A673 (cell line): ENCODE measurements at regions not wholly inside any gene's neighbourhood (a gene's known extent, or its start where the extent isn't known, plus 50 kb on each side); places are given as distances from the start of the nearest gene placed in this dataset.
A peak's percentile ranks its signal among the peaks of the same experiment; 100 is the strongest.

Source experiments
- BruUV-seq: library from RNA; stranded (reverse); fragments of 400-500 nt; replicated peaks from 2 replicates; lab custom pipeline; 2021; lab: Mats Ljungman, UMichigan
- CTCF ChIA-PET: fragments of 300-600 bp; sonication (Branson Sonifier 250); formaldehyde crosslinking; loops from one replicate; lab custom pipeline; 2022; ENCODE audit warnings: antibody characterized with exemption; lab: Charles Lee
- POLR2A ChIA-PET: fragments of 300-600 bp; sonication (Branson Sonifier 250); formaldehyde crosslinking; loops from one replicate; lab custom pipeline; 2022; ENCODE audit warnings: antibody characterized with exemption; ENCODE audit not compliant: low non-redundant PET; lab: Charles Lee
- DNase-seq: peaks from one replicate; pipeline ENCODE4 v3.0.0-alpha.2; 2015; ENCODE audit warnings: low spot score
- H3K27ac ChIP-seq: fragments of 200-600 bp; sonication (generic); 2 replicates; pipeline ENCODE4 v1.5.1; 2016; ENCODE audit warnings: mixed run types, low read depth, mild to moderate bottlenecking, mixed read lengths, antibody characterized with exemption, low read length; ENCODE audit not compliant: poor library complexity, severe bottlenecking
- H3K27me3 ChIP-seq: fragments of 200-600 bp; sonication (generic); replicated peaks from 2 replicates; pipeline ENCODE4 v1.6.1; 2017; ENCODE audit warnings: mixed run types, low read depth, mild to moderate bottlenecking, mixed read lengths, antibody characterized with exemption, low read length; ENCODE audit not compliant: insufficient read depth, poor library complexity
- H3K36me3 ChIP-seq: fragments of 200-600 bp; sonication (generic); 2 replicates; pipeline ENCODE4 v1.6.1; 2016; ENCODE audit warnings: mixed run types, mild to moderate bottlenecking, mixed read lengths, antibody characterized with exemption, low read length; ENCODE audit not compliant: insufficient read depth, poor library complexity, severe bottlenecking
- H3K4me1 ChIP-seq: fragments of 200-600 bp; sonication (generic); 2 replicates; pipeline ENCODE4 v1.6.1; 2017; ENCODE audit warnings: mixed run types, mild to moderate bottlenecking, mixed read lengths, antibody characterized with exemption, low read length; ENCODE audit not compliant: insufficient read depth, poor library complexity, severe bottlenecking
- H3K4me3 ChIP-seq: fragments of 200-600 bp; sonication (generic); 2 replicates; pipeline ENCODE4 v1.5.1; 2016; ENCODE audit warnings: low read depth, mixed run types, mild to moderate bottlenecking, mixed read lengths, low read length; ENCODE audit not compliant: poor library complexity, severe bottlenecking
- H3K9me3 ChIP-seq: fragments of 200-600 bp; sonication (generic); 2 replicates; pipeline ENCODE4 v1.6.1; 2016; ENCODE audit warnings: mixed run types, low read depth, mild to moderate bottlenecking, mixed read lengths, antibody characterized with exemption, low read length; ENCODE audit not compliant: poor library complexity, severe bottlenecking
- EZH2 ChIP-seq: fragments of 200-600 bp; sonication (generic); IDR thresholded peaks from 2 replicates; pipeline ENCODE4 v1.6.1; 2017; ENCODE audit warnings: borderline replicate concordance, low read depth, mild to moderate bottlenecking, mixed read lengths, antibody characterized with exemption, low read length; ENCODE audit not compliant: poor library complexity, severe bottlenecking
- intact Hi-C: fragments of 100-400 bp; cut with micrococcal nuclease; formaldehyde crosslinking; loops from one replicate; pipeline ENCODE4 v1.10.0; 2022; ENCODE audit not compliant: unreplicated experiment
- TF ChIP-seq, protein P1 (sequence below): fragments of 300-800, 200-600 bp; sonication (generic); conservative IDR thresholded peaks from 2 replicates; pipeline ENCODE4 v1.5.1; 2017; ENCODE audit warnings: low read depth, mild to moderate bottlenecking, antibody characterized with exemption, low read length, moderate library complexity, mixed read lengths

DNA sequence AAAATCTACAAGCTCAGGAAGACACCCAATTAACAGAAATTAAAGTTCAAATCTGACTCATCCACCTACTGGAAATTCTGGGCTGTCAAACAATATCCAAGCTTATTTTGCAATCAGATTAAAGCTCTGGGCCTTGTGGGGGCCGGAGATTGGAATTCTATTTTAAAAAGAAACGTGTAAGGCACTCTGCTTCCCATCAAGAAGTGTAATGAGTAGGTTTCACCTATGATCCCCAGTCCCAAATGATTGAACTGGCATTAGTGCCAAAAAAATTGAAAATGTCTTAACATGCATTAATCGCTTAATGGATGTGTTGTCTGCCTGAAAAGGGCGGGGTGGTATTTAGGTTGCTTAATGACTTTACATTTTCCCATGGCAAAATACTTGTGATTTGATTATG lies 542.4 kb upstream of the BTBD3 start:
- Histone ChIP-seq H3K4me3 (no peak overlapping the region), H3K9me3 (no peaks in the 10 kb centered on the region), H3K27me3 (no peaks in the 10 kb centered on the region), H3K27ac (no peak overlapping the region), H3K4me1 (peaks cover 19% of the 10 kb centered on the region), H3K36me3 (no peaks in the 10 kb centered on the region)
- ChIA-PET CTCF (interaction anchor here (0.6 kb wide), 1 partner anchor 704 kb away, joined by 5 read pairs; no protein-coding TSS in a partner anchor), POLR2A (no interaction called here)
- BruUV-seq, result no TSS peak
- intact Hi-C loops, result loop anchor here (5.0 kb wide), 1 partner anchor 833 kb away; no protein-coding TSS in a partner anchor
- TF ChIP-seq EZH2, result no peak
- TF ChIP-seq, protein P1, sequence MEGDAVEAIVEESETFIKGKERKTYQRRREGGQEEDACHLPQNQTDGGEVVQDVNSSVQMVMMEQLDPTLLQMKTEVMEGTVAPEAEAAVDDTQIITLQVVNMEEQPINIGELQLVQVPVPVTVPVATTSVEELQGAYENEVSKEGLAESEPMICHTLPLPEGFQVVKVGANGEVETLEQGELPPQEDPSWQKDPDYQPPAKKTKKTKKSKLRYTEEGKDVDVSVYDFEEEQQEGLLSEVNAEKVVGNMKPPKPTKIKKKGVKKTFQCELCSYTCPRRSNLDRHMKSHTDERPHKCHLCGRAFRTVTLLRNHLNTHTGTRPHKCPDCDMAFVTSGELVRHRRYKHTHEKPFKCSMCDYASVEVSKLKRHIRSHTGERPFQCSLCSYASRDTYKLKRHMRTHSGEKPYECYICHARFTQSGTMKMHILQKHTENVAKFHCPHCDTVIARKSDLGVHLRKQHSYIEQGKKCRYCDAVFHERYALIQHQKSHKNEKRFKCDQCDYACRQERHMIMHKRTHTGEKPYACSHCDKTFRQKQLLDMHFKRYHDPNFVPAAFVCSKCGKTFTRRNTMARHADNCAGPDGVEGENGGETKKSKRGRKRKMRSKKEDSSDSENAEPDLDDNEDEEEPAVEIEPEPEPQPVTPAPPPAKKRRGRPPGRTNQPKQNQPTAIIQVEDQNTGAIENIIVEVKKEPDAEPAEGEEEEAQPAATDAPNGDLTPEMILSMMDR, result no peak
- DNase-seq, result peak; percentile 10

DNA sequence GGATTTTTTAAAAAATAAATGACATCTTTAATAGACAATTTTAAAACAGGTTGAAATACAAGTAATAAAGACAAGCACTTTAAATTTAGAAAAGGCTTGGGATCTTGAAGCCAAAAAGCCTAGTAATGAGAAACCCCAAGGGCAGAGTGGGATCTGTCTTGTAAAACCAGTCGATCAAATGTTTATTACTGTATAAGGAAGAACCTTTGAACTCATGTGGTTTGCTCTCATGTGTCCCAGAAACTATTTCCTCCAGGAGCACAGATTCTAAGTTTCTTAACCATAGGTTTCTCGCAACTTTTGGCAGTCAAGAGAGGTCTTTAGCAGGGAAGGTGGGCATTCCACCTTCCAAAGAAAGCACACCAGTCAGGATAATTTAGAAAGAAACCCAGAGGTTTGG lies 541.7 kb upstream of the BTBD3 start:
- H3K27me3 ChIP-seq, result no peaks in the 10 kb centered on the region
- no peak for DNase-seq
- H3K4me1 ChIP-seq, result peaks cover 19% of the 10 kb centered on the region
- H3K4me3 ChIP-seq, result no peak overlapping the region
- no peak overlapping the region for H3K27ac ChIP-seq
- POLR2A ChIA-PET, result no interaction called here
- CTCF ChIA-PET, result no interaction called here
- BruUV-seq, result no TSS peak
- H3K36me3 ChIP-seq, result no peaks in the 10 kb centered on the region
- TF ChIP-seq, protein P1, result no peak
- TF ChIP-seq EZH2, result no peak
- intact Hi-C loops, result loop anchor here (5.0 kb wide), 1 partner anchor 834 kb away; no protein-coding TSS in a partner anchor
- H3K9me3 ChIP-seq, result no peaks in the 10 kb centered on the region

DNA sequence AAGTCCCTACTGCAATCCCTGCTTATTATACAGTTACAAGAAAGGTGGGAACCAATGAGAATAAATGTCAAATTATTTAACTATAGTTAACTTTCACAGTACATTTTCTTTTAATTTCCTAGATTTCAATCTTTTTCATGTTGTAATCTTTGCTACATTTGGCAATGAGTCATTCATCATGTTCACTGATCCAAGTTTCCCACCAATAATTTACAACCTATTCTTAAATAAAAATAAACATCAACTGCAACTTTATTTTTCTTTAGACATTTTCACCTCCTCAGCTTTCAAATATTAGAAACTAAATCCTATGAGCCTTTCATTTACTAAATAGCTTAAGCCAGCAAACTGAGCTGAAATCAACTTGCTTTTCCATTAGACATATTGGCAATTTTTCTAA lies 541.3 kb upstream of the BTBD3 start:
- no peaks in the 10 kb centered on the region for H3K27me3 ChIP-seq
- intact Hi-C loops, result loop anchor here (5.0 kb wide), 1 partner anchor 834 kb away; no protein-coding TSS in a partner anchor
- H3K9me3 ChIP-seq, result no peaks in the 10 kb centered on the region
- peaks cover 19% of the 10 kb centered on the region for H3K4me1 ChIP-seq
- no peaks in the 10 kb centered on the region for H3K36me3 ChIP-seq
- no peak overlapping the region for H3K27ac ChIP-seq
- no peak for DNase-seq
- POLR2A ChIA-PET, result no interaction called here
- CTCF ChIA-PET, result no interaction called here
- TF ChIP-seq, protein P1, result no peak
- no peak for TF ChIP-seq EZH2
- BruUV-seq, result no TSS peak
- H3K4me3 ChIP-seq, result no peak overlapping the region
